ENCODE measurements at regions not wholly inside any gene's neighbourhood (a gene's known extent, or its start where the extent isn't known, plus 50 kb on each side); places are given as distances from the start of the nearest gene placed in this dataset.
"Not testable (repeated sequence)": the region's sequence is repeated elsewhere in the genome, so short reads cannot be mapped to it uniquely, and the experiment has no call there.

DNA sequence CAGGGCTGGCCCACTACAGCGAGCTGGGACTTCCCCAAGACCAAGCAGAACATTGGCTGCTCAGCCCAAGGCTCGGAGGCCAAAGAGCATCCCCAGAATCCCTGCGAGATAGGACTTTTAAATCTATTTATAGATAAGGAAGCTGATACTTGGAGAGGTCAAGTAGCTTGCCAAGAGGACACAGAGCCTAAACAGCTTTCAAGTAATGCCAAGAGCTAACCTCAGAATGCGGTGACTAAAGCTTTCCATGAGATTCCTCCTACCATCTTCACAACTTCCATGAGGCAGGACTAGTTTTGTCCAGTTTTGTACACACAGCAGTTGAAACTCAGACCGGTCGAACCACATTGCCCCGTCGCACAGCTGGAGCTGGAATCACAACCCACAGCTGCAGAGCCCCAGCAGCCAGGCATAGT lies 168.1 kb upstream of the TOP1 start:
- H3K4me1 ChIP-seq (ENCODE audit: insufficient read depth, low read length), result peaks cover 24% of the 10 kb centered on the region
- H3K9me3 ChIP-seq (ENCODE audit: insufficient read depth, low read depth, low read length), result no peaks in the 10 kb centered on the region
- WGBS, result 94% methylated on average over 8 of the region's 8 CpGs
- no peak overlapping the region for H3K27ac ChIP-seq (ENCODE audit: low read depth, low read length)
- no peaks in the 10 kb centered on the region for H3K36me3 ChIP-seq (ENCODE audit: insufficient read depth, low read length)
- H3K27me3 ChIP-seq (ENCODE audit: insufficient read depth, low read length), result no peaks in the 10 kb centered on the region
- H3K9ac ChIP-seq (ENCODE audit: low read depth, low read length), result no peak overlapping the region
- no peak overlapping the region for H3K4me3 ChIP-seq (ENCODE audit: low read length)

DNA sequence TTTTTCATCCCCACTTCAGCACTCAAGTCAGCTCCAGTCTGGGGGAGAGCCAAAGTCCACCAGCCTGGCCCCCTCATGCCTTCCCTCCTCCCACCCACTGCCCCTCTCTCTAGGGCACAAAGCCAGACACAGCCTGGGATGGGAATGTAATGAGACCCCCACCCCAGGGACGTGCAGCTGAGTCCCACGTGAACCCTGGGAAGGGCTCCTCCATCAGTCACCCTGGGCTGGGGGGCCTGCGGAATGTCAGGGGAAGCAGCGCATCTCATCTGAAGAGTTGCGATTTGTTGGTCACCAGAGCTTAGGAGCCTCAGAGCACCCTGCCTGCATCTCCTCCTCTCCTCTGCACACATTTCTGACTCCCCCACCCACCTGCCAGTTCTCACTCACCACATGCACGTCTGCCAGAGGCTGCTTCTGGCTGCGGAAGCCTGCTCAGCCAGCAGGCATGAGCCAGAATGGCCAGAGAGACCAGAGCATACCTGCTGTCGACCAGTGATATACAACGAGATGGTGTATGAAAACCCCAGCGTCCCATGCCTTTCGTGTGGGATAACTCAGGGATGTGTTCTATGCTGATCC lies 167.1 kb upstream of the TOP1 start:
- no peaks in the 10 kb centered on the region for H3K27me3 ChIP-seq (ENCODE audit: insufficient read depth, low read length)

DNA sequence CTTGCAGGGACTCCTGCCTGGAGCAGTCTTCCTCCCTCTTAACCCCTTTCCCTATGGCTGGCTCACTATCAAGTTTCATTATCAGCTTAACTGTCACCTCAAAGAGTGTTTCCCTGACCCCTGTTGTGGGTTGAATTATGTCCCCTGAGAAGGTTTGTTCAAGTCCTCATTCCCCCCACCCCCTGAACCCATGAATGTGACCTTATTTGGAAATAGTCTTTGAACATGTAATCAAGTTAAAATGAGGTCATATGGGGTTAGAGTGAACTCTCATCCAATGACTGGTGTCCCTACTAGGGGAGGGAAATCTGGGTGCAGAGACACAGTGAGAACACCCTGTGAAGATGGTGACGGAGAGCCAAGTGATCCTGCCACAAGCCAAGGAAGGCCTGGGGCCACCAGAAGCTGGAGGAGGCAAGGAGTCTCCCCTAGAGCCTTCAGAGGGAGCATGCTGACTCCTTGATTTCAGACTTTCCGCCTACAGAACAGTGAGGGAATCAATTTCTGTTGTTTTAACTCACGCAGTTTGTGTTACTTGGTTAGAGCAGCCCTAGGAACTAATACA lies 165.2 kb upstream of the TOP1 start:
- WGBS, result 90% methylated on average over 3 of the region's 3 CpGs

More for the DNA sequence above, 167.1 kb upstream of the TOP1 start:
- H3K9me3 ChIP-seq (ENCODE audit: insufficient read depth, low read depth, low read length), result no peaks in the 10 kb centered on the region
- no peak overlapping the region for H3K4me3 ChIP-seq (ENCODE audit: low read length)
- no peaks in the 10 kb centered on the region for H3K36me3 ChIP-seq (ENCODE audit: insufficient read depth, low read length)
- H3K27ac ChIP-seq (ENCODE audit: low read depth, low read length), result no peak overlapping the region
- H3K9ac ChIP-seq (ENCODE audit: low read depth, low read length), result no peak overlapping the region
- H3K4me1 ChIP-seq (ENCODE audit: insufficient read depth, low read length), result peaks cover 24% of the 10 kb centered on the region
- 93% methylated on average over 11 of the region's 11 CpGs for WGBS

DNA sequence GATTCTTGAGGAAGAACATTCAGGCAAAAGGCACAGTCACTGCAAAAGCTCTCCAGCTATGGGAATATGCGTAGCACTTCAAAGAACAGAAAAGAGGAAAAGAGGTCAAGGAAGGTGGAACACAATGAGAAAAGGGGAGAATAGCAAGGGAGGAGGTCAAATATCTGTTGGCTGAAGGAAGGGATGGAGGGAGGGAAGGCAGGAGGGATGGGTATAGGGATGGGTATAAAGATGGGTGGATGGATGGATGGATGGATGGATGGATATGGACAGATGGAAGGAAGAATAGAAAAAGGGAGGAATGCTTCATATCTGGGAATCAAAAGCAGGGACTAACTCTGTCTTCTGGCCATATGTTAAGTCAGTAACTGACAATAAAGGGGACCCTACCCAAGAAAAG lies 164.2 kb upstream of the TOP1 start:
- no peaks in the 10 kb centered on the region for H3K9me3 ChIP-seq (ENCODE audit: insufficient read depth, low read depth, low read length)
- no peak overlapping the region for H3K4me3 ChIP-seq (ENCODE audit: low read length)
- no peaks in the 10 kb centered on the region for H3K4me1 ChIP-seq (ENCODE audit: insufficient read depth, low read length)
- H3K9ac ChIP-seq (ENCODE audit: low read depth, low read length), result no peak overlapping the region
- WGBS, result 98% methylated on average over 1 of the region's 1 CpG
- no peaks in the 10 kb centered on the region for H3K36me3 ChIP-seq (ENCODE audit: insufficient read depth, low read length)
- no peaks in the 10 kb centered on the region for H3K27me3 ChIP-seq (ENCODE audit: insufficient read depth, low read length)
- H3K27ac ChIP-seq (ENCODE audit: low read depth, low read length), result no peak overlapping the region

More for the DNA sequence above, 165.2 kb upstream of the TOP1 start:
- Histone ChIP-seq H3K4me3 (ENCODE audit: low read length) (no peak overlapping the region), H3K36me3 (ENCODE audit: insufficient read depth, low read length) (no peaks in the 10 kb centered on the region), H3K27me3 (ENCODE audit: insufficient read depth, low read length) (no peaks in the 10 kb centered on the region), H3K9me3 (ENCODE audit: insufficient read depth, low read depth, low read length) (no peaks in the 10 kb centered on the region), H3K9ac (ENCODE audit: low read depth, low read length) (no peak overlapping the region), H3K4me1 (ENCODE audit: insufficient read depth, low read length) (peaks cover 10% of the 10 kb centered on the region), H3K27ac (ENCODE audit: low read depth, low read length) (peak overlapping the region; percentile 15; the same call in 1 of the 2 replicates)

DNA sequence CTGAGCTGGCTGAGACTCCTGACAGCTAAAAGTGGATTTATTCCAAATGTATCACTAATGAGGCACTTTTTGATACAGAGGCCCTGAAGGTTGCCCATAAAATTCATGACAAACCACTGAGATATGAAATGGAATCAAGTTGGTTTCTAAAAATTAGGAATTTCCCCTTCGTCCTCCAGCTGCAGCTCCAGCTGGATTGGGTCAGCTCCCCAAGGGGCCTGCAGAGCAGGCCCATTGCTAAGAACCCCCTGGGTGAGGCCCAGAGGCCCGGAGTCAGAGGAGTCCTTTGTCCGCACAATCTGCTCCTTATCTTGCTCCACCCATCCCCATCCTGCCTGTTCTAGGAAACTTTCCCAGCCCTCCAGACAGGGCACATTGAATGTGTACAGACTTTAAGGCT lies 163.5 kb upstream of the TOP1 start:
- no peaks in the 10 kb centered on the region for H3K9me3 ChIP-seq (ENCODE audit: insufficient read depth, low read depth, low read length)
- no peaks in the 10 kb centered on the region for H3K27me3 ChIP-seq (ENCODE audit: insufficient read depth, low read length)
- H3K9ac ChIP-seq (ENCODE audit: low read depth, low read length), result no peak overlapping the region
- 92% methylated on average over 3 of the region's 3 CpGs for WGBS
- no peaks in the 10 kb centered on the region for H3K4me1 ChIP-seq (ENCODE audit: insufficient read depth, low read length)
- H3K27ac ChIP-seq (ENCODE audit: low read depth, low read length), result no peak overlapping the region
- no peaks in the 10 kb centered on the region for H3K36me3 ChIP-seq (ENCODE audit: insufficient read depth, low read length)
- H3K4me3 ChIP-seq (ENCODE audit: low read length), result no peak overlapping the region

DNA sequence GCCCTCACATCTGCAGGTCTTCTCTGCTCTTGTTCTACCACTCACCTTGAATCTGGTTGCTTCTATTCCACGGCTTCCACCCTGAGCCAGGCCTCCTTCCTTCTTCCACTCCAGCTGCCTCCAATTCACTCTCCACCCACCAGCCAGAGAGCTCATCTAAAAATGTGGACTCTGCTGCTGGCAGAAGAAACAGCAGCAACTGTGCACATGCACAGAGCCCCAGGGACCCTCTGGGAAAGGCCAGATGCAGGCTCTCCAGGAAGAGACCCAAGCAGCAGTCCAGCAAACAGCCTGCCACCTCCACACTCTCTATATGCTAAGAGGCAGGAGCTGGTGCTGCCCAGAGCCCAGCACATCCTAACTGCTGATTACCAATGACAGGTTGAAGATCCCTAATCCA lies 162.6 kb upstream of the TOP1 start:
- no peak overlapping the region for H3K9ac ChIP-seq (ENCODE audit: low read depth, low read length)
- H3K36me3 ChIP-seq (ENCODE audit: insufficient read depth, low read length), result no peaks in the 10 kb centered on the region
- H3K4me1 ChIP-seq (ENCODE audit: insufficient read depth, low read length), result no peaks in the 10 kb centered on the region
- no peaks in the 10 kb centered on the region for H3K27me3 ChIP-seq (ENCODE audit: insufficient read depth, low read length)
- no peak overlapping the region for H3K27ac ChIP-seq (ENCODE audit: low read depth, low read length)
- H3K4me3 ChIP-seq (ENCODE audit: low read length), result no peak overlapping the region
- no peaks in the 10 kb centered on the region for H3K9me3 ChIP-seq (ENCODE audit: insufficient read depth, low read depth, low read length)
- 0% methylated on average over 1 of the region's 1 CpG for WGBS

DNA sequence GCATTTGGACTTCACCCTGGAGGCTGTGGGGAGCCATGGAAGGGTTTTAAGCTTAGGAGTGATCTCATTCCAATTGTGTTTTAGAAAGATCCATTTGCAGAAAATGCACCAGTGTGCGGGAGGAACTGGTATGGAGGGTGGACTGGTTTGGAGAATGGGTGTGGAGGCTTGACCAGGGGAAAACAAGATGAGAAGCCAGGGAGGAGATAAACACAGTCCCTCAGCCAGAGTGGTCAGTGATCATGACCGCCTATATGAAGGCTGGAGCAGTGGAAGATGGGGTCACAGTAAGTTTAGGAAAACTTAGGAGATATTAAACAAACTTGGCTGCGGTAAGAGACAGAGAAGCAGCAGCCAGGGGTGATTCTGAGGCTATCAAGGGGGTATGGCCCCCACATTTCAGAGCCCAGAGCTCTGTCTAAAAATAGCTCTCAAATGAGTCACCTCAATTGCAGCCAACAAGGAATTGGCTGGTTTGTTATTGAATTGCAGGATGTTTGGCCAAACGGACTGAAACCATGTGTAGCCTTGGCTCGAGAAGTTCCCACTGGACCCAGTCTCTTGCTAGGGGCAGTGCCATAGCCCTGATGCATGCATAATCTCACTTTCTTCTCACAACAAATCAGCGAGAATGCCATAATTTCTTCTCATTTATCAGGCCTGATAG lies 159.9 kb upstream of the TOP1 start:
- H3K4me1 ChIP-seq (ENCODE audit: insufficient read depth, low read length), result no peaks in the 10 kb centered on the region
- H3K9ac ChIP-seq (ENCODE audit: low read depth, low read length), result no peak overlapping the region
- no peaks in the 10 kb centered on the region for H3K27me3 ChIP-seq (ENCODE audit: insufficient read depth, low read length)
- no peaks in the 10 kb centered on the region for H3K36me3 ChIP-seq (ENCODE audit: insufficient read depth, low read length)
- H3K27ac ChIP-seq (ENCODE audit: low read depth, low read length), result no peak overlapping the region
- 90% methylated on average over 6 of the region's 6 CpGs for WGBS
- H3K9me3 ChIP-seq (ENCODE audit: insufficient read depth, low read depth, low read length), result no peaks in the 10 kb centered on the region; the same call in 1 of the 2 replicates
- no peak overlapping the region for H3K4me3 ChIP-seq (ENCODE audit: low read length)

DNA sequence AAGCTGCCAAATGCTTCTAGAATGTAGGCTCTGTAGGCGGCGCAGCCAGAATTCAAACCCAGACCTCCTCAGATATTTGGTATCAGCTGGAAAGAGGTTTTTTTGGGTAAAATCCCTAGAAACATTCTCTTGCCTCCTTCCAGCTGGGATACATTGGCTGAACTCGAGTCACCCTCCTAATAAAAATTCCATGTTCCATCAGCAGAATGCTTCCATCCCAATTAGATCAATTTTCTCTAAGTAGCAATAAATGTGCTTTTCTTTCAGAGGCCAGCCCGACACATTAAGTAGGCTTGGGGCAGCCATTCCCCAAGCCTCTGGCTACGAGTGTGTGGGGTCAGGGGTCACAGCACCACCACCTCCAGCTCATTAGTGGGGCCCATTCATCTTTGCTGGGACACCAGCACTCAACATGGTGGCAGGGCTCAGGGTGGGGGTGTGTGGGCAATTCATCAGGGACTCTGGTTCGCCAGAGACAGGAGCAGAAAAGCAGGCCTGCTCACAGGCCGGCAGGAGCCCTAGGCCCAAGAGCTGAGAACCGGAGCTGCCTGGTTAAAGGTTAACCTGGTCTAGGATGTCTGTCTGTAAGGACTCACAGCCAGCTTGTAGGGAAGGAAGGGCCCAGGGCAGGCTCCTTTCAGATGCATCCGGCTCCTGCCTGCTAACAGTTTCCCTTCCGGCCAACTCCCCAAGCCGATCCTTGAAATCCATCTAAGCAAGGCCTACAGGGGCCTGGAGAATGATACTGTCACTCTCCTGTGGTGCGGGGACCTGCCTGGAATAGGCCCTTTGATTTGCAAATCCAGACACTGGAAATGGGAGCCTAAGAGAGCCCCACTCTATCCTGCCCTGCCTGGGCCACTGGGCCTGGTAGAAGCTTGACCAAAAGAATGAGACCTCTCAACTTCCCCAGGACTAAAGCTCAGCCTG lies 159.1 kb upstream of the TOP1 start:
- no peaks in the 10 kb centered on the region for H3K4me1 ChIP-seq (ENCODE audit: insufficient read depth, low read length)
- WGBS, result 77% methylated on average over 12 of the region's 12 CpGs
- H3K9me3 ChIP-seq (ENCODE audit: insufficient read depth, low read depth, low read length), result no peaks in the 10 kb centered on the region; the same call in 1 of the 2 replicates
- H3K27me3 ChIP-seq (ENCODE audit: insufficient read depth, low read length), result no peaks in the 10 kb centered on the region
- H3K36me3 ChIP-seq (ENCODE audit: insufficient read depth, low read length), result no peaks in the 10 kb centered on the region
- H3K27ac ChIP-seq (ENCODE audit: low read depth, low read length), result no peak overlapping the region; the same call in 1 of the 2 replicates
- H3K9ac ChIP-seq (ENCODE audit: low read depth, low read length), result no peak overlapping the region
- H3K4me3 ChIP-seq (ENCODE audit: low read length), result no peak overlapping the region

DNA sequence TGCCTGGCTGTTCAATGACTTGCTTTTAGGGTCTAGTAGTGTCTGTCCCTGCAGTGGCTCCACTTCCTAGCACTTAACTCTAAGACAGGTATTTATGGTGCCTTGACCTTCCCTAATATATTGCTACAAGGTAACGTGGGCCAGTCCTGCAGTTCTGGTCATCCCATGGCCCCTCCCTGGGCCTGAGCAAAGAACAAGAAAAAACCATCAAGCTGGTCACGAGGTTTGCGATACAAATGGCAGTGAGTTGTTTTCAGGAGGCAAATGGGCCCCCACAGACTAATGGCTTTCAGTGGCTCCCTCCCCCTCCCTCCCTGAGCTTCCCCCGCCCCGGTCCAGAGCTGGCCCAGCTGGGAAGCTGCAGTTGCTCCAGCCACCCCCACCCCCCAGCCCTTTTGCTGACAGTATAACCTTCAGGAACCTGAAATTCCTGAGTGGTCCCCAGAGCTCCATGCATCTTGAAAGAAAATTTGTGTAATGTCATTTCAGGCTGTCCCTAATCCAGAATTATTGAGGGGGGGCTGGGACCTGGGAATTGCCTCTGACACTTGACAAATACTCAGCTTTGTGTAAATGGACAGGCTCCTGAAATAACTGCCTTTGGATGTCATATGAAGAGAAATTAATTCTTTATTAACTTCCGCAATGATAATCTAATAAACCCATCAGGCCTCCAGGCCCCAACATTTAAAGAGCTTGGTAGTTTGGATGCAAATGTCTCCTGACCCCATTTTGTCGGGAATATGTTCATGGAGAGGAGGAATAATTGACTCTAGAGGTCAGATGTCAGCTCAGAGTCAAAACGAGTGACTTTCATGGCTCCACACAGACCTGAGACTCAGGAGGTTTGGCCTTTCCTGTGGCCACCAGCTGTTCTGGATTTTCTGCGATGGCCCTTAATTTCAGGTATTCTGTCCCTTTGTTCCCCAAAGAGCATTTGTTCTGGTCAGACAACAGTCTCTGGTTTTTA lies 153.2 kb upstream of the TOP1 start:
- 0 out of 2 replicates have a peak, but pooled peaks cover 3% of the 10 kb centered on the region for H3K4me1 ChIP-seq (ENCODE audit: insufficient read depth, low read length)

DNA sequence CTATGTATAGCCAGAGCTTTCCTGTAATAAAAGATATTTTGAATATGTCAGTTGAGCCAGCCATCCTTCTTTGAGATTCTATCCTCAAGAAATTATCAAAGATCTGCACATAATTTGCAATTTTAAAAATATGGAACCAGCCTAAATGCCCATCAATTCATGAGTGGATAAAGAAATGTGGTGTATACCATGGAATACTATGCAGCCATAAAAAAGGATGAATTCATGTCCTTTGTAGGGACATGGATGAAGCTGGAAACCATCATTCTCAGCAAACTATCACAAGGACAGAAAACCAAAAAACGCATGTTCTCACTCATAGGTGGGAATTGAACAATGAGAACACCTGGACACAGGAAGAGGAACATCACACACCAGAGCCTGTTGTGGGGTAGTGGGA lies 150.5 kb upstream of the TOP1 start:
- not testable (repeated sequence) for H3K9me3 ChIP-seq (ENCODE audit: insufficient read depth, low read depth, low read length); H3K4me1 ChIP-seq (ENCODE audit: insufficient read depth, low read length); H3K9ac ChIP-seq (ENCODE audit: low read depth, low read length); H3K27me3 ChIP-seq (ENCODE audit: insufficient read depth, low read length); H3K27ac ChIP-seq (ENCODE audit: low read depth, low read length); H3K4me3 ChIP-seq (ENCODE audit: low read length); H3K36me3 ChIP-seq (ENCODE audit: insufficient read depth, low read length)
- WGBS, result 90% methylated on average over 1 of the region's 1 CpG

More for the DNA sequence above, 153.2 kb upstream of the TOP1 start:
- Histone ChIP-seq H3K27me3 (ENCODE audit: insufficient read depth, low read length) (no peaks in the 10 kb centered on the region), H3K9me3 (ENCODE audit: insufficient read depth, low read depth, low read length) (no peaks in the 10 kb centered on the region; the same call in 1 of the 2 replicates), H3K27ac (ENCODE audit: low read depth, low read length) (no peak overlapping the region), H3K9ac (ENCODE audit: low read depth, low read length) (no peak overlapping the region), H3K36me3 (ENCODE audit: insufficient read depth, low read length) (no peaks in the 10 kb centered on the region), H3K4me3 (ENCODE audit: low read length) (no peak overlapping the region)
- WGBS, result 68% methylated on average over 8 of the region's 9 CpGs
